ENCODE measurements at regions not wholly inside any gene's neighbourhood (a gene's known extent, or its start where the extent isn't known, plus 50 kb on each side); places are given as distances from the start of the nearest gene placed in this dataset.

GRCh38 chr4:126956184-126956897 lies 676.4 kb upstream of the INTU start:
- DNase-seq (ENCODE audit: low read depth, low spot score): no peak
- no peak overlapping the region for H3K27ac ChIP-seq

- no peak overlapping the region for H3K27ac ChIP-seq
- DNase-seq (ENCODE audit: low read depth, low spot score): no peak
Observed at GRCh38 chr4:126957556-126957955, 675.2 kb upstream of the INTU start.

- H3K27ac ChIP-seq: no peak overlapping the region
- DNase-seq (ENCODE audit: low read depth, low spot score): no peak
Observed at GRCh38 chr4:126957987-126958386, 674.8 kb upstream of the INTU start.

GRCh38 chr4:126958482-126958881 lies 674.3 kb upstream of the INTU start:
- DNase-seq (ENCODE audit: low read depth, low spot score): no peak
- no peak overlapping the region for H3K27ac ChIP-seq

- no peak overlapping the region for H3K27ac ChIP-seq
- DNase-seq (ENCODE audit: low read depth, low spot score): no peak
Observed at GRCh38 chr4:126959056-126959745, 673.6 kb upstream of the INTU start.

- no peak overlapping the region for H3K27ac ChIP-seq
- DNase-seq (ENCODE audit: low read depth, low spot score): no peak
Observed at GRCh38 chr4:126960760-126961159, 672.0 kb upstream of the INTU start.

- no peak for DNase-seq (ENCODE audit: low read depth, low spot score)
- no peak overlapping the region for H3K27ac ChIP-seq
Observed at GRCh38 chr4:126961661-126962060, 671.1 kb upstream of the INTU start.

GRCh38 chr4:126965877-126966276 lies 666.9 kb upstream of the INTU start:
- H3K27ac ChIP-seq: no peak overlapping the region
- no peak for DNase-seq (ENCODE audit: low read depth, low spot score)

- DNase-seq (ENCODE audit: low read depth, low spot score): no peak
- H3K27ac ChIP-seq: no peak overlapping the region
Observed at GRCh38 chr4:126969360-126970235, 663.2 kb upstream of the INTU start.

- H3K27ac ChIP-seq: no peak overlapping the region
- DNase-seq (ENCODE audit: low read depth, low spot score): no peak
Observed at GRCh38 chr4:126973201-126973600, 659.6 kb upstream of the INTU start.

- no peak overlapping the region for H3K27ac ChIP-seq
- no peak for DNase-seq (ENCODE audit: low read depth, low spot score)
Observed at GRCh38 chr4:126976850-126977632, 655.7 kb upstream of the INTU start.

GRCh38 chr4:126986005-126986404 lies 646.8 kb upstream of the INTU start:
- DNase-seq (ENCODE audit: low read depth, low spot score): no peak
- H3K27ac ChIP-seq: no peak overlapping the region

- no peak overlapping the region for H3K27ac ChIP-seq
- DNase-seq (ENCODE audit: low read depth, low spot score): no peak
Observed at GRCh38 chr4:126986828-126987227, 645.9 kb upstream of the INTU start.

GRCh38 chr4:126991965-126992364 lies 640.8 kb upstream of the INTU start:
- peak; percentile 18 for DNase-seq (ENCODE audit: low read depth, low spot score)
- H3K27ac ChIP-seq: no peak overlapping the region

GRCh38 chr4:126992910-126993309 lies 639.8 kb upstream of the INTU start:
- no peak for DNase-seq (ENCODE audit: low read depth, low spot score)
- no peak overlapping the region for H3K27ac ChIP-seq

GRCh38 chr4:126993351-126993750 lies 639.4 kb upstream of the INTU start:
- no peak overlapping the region for H3K27ac ChIP-seq
- no peak for DNase-seq (ENCODE audit: low read depth, low spot score)

- DNase-seq (ENCODE audit: low read depth, low spot score): no peak
- no peak overlapping the region for H3K27ac ChIP-seq
Observed at GRCh38 chr4:126995235-126995634, 637.5 kb upstream of the INTU start.

GRCh38 chr4:127000110-127000509 lies 632.6 kb upstream of the INTU start:
- DNase-seq (ENCODE audit: low read depth, low spot score): no peak
- H3K27ac ChIP-seq: no peak overlapping the region

GRCh38 chr4:127000846-127001245 lies 631.9 kb upstream of the INTU start:
- DNase-seq (ENCODE audit: low read depth, low spot score): no peak
- no peak overlapping the region for H3K27ac ChIP-seq

- H3K27ac ChIP-seq: no peak overlapping the region
- DNase-seq (ENCODE audit: low read depth, low spot score): no peak
Observed at GRCh38 chr4:127001933-127002332, 630.8 kb upstream of the INTU start.
